ENCODE measurements at regions not wholly inside any gene's neighbourhood (a gene's known extent, or its start where the extent isn't known, plus 50 kb on each side); places are given as distances from the start of the nearest gene placed in this dataset.
A peak's percentile ranks its signal among the peaks of the same experiment; 100 is the strongest.

DNA sequence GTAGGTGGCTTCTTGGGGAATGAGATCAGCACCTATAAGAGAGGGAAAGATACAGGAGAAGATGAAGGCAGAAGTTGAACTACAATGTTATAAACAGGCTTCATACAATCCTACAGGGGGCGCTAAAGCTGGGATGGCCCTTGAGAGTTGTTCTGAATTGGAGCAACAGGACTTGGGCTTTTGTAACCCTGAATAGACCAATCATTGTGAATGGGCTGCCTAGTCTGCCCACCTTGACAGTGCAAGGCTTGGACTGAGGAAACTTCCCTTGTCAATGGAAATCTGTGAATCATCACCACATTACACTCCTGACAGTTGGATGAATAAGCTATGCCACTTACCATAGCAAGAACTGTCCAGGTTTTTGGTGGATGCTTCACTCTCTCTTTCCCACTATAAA, 306.1 kb downstream of the KCNC2 start:
- TF ChIP-seq, protein P1, sequence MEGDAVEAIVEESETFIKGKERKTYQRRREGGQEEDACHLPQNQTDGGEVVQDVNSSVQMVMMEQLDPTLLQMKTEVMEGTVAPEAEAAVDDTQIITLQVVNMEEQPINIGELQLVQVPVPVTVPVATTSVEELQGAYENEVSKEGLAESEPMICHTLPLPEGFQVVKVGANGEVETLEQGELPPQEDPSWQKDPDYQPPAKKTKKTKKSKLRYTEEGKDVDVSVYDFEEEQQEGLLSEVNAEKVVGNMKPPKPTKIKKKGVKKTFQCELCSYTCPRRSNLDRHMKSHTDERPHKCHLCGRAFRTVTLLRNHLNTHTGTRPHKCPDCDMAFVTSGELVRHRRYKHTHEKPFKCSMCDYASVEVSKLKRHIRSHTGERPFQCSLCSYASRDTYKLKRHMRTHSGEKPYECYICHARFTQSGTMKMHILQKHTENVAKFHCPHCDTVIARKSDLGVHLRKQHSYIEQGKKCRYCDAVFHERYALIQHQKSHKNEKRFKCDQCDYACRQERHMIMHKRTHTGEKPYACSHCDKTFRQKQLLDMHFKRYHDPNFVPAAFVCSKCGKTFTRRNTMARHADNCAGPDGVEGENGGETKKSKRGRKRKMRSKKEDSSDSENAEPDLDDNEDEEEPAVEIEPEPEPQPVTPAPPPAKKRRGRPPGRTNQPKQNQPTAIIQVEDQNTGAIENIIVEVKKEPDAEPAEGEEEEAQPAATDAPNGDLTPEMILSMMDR (IDR thresholded peaks at IDR 0.05; ENCODE audit: borderline replicate concordance, extremely low read depth, low read length, poor library complexity, severe bottlenecking), result peak; percentile 30
- TF ChIP-seq EZH2 (IDR thresholded peaks at IDR 0.05; ENCODE audit: borderline replicate concordance, low read depth, low read length, severe bottlenecking), result no peak

Data from DND-41 (cell line).